Skeletal muscle tissue (tissue), 3 donors: ENCODE measurements at regions not wholly inside any gene's neighbourhood (a gene's known extent, or its start where the extent isn't known, plus 50 kb on each side); places are given as distances from the start of the nearest gene placed in this dataset.

Experiments
- H3K27ac ChIP-seq: one replicate; pipeline ENCODE4 v1.7.0; 2013; ENCODE audit warnings: mild to moderate bottlenecking, low read depth, low read length, inconsistent platforms
- H3K27me3 ChIP-seq, 3 donors: one replicate each; pipeline ENCODE4 v1.7.0; 2013; ENCODE audit warnings: low read length in 3 of 3; ENCODE audit not compliant: control insufficient read depth in 3 of 3, insufficient read depth in 3 of 3
- H3K36me3 ChIP-seq, 3 donors: one replicate each; pipeline ENCODE4 v1.7.0; 2013; ENCODE audit warnings: low read length in 3 of 3; ENCODE audit not compliant: control insufficient read depth in 3 of 3, insufficient read depth in 3 of 3
- H3K4me1 ChIP-seq, 3 donors: one replicate each; pipeline ENCODE4 v1.7.0; 2013; ENCODE audit warnings: low read length in 3 of 3, mild to moderate bottlenecking in 3 of 3; ENCODE audit not compliant: control insufficient read depth in 3 of 3, insufficient read depth in 3 of 3
- H3K4me3 ChIP-seq, 3 donors: one replicate each; pipeline ENCODE4 v1.7.0; 2013; ENCODE audit warnings: low read length in 3 of 3
- H3K9ac ChIP-seq, 3 donors: one replicate each; pipeline ENCODE4 v1.7.0; 2013; ENCODE audit warnings: low read length in 3 of 3, mild to moderate bottlenecking in 3 of 3, moderate library complexity in 2 of 3, low read depth in 1 of 3
- H3K9me3 ChIP-seq, 3 donors: one replicate each; pipeline ENCODE4 v1.7.0; 2013; ENCODE audit warnings: low read length in 3 of 3; ENCODE audit not compliant: control insufficient read depth in 3 of 3
- donor health status: Osteomylitis.

DNA sequence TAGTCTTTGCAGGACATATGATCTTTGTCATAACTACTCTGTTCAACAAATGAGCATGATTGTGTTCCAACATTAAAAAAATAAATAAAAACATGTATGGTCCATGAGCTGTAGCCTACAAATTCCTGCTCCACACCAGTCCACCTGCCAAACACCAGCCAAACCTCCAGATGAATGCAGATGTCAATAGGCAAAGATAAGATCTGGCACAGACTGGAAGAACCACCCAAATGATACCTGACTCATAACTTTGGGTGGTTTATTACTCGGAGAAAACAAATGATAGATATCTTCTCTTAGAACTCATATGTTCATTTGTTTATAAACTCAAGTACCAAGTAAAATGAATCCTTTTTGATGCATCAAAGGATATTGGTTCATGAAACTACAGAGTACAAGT lies 425.1 kb downstream of the GBA3 start:
- Histone ChIP-seq H3K27ac (no peak overlapping the region), H3K9ac (no peak overlapping the region), H3K9me3 (no peaks in the 10 kb centered on the region), H3K36me3 (no peaks in the 10 kb centered on the region), H3K27me3 (no peaks in the 10 kb centered on the region), H3K4me1 (no peaks in the 10 kb centered on the region), H3K4me3 (no peak overlapping the region)

DNA sequence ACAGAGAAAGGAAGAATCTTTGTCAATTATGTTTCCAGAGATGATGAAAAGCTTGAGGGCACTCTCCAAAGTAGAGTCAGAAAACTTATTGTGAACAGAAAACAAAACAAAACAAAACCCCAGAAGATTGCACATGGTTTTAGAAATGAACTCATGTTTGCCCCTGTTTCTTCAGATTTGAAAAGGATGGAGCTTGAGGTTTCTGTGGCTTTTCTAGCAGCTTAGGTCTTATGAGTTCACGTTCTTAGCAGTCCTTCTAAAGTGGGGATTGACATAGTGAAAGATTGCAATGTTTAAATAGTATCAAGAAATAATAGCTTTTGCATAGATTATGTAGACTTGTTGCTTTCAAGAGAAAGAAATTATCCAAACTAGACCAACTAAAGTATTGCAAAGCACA lies 421.8 kb downstream of the GBA3 start:
- Histone ChIP-seq H3K9me3 (no peaks in the 10 kb centered on the region), H3K9ac (no peak overlapping the region), H3K36me3 (no peaks in the 10 kb centered on the region), H3K27ac (no peak overlapping the region), H3K27me3 (no peaks in the 10 kb centered on the region), H3K4me3 (no peak overlapping the region), H3K4me1 (no peaks in the 10 kb centered on the region)

DNA sequence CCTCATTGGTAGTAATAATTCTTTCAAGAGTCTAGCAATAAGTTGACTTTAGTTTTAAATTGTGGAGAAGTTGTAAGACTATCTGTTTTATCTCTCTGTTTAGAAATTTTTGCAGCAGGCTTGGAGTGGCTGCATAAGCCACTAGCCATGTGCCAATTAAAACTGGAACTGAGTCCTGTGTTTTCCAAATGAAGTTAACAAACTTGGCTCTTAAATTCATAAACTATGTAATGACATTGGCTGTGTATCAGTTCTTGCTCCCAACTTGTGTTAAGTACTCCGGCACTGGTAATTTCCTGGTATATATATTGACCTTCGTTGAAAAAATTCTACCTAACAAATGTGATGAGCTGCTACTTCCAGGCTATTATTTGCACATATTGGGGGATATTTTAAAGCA lies 420.4 kb downstream of the GBA3 start:
- Histone ChIP-seq H3K27me3 (no peaks in the 10 kb centered on the region), H3K4me3 (no peak overlapping the region), H3K9me3 (no peaks in the 10 kb centered on the region), H3K27ac (no peak overlapping the region), H3K36me3 (no peaks in the 10 kb centered on the region), H3K9ac (no peak overlapping the region), H3K4me1 (no peaks in the 10 kb centered on the region)

DNA sequence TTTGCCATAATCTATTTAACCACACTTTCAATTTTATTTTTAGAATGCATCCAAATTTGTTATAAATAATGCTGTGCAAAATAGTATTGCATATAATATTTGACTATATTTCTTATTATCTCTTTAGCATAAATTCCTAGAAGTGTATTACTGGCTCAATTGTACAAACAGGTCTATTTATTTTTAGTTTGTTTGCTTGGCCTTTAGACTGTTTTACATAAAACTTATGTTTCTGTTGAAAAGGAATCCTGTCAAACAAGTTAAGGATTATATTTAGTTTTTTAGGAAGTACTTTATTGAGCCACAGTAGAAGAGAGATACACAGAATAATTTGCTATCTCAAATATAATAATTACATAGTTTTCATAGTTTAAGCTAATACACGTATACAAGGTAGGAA lies 413.8 kb downstream of the GBA3 start:
- H3K27ac ChIP-seq = no peak overlapping the region
- H3K27me3 ChIP-seq = no peaks in the 10 kb centered on the region
- no peak overlapping the region for H3K4me3 ChIP-seq
- no peaks in the 10 kb centered on the region for H3K4me1 ChIP-seq
- no peaks in the 10 kb centered on the region for H3K9me3 ChIP-seq
- H3K36me3 ChIP-seq = no peaks in the 10 kb centered on the region
- H3K9ac ChIP-seq = no peak overlapping the region

DNA sequence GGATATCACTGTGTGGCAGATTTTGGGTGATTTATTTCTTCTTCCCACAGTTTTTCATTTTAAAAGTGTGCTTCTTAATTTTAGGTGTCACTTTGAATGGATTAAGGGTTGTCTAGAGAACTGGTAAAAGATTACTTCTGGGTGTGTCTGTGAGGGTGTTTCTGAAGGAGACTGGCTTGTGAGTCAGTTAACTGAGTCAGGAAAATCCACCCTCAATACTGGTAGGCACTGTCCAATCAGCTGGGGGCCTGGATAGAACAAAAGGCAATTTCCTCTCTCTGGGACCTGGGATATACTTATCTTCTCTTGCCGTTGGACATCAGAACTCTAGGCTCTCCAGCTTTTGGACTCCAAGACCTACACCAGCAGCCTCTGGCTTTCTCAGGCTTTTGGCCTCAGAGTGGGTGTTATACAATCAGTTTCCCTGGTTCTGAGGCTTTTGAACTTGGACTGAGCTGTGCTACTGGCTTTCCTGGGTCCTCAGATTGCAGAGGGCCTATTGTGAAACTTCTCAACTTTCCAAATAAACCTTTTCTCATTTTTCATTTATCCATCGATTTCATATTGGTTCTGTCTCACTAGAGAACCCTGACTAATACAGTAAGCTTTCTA lies 413.1 kb downstream of the GBA3 start:
- Histone ChIP-seq H3K36me3 (no peaks in the 10 kb centered on the region), H3K27ac (no peak overlapping the region), H3K27me3 (no peaks in the 10 kb centered on the region), H3K4me3 (no peak overlapping the region), H3K4me1 (no peaks in the 10 kb centered on the region), H3K9me3 (no peaks in the 10 kb centered on the region), H3K9ac (no peak overlapping the region)

GRCh38 chr4:23097251-23097650 lies 404.5 kb downstream of the GBA3 start:
- no peaks in the 10 kb centered on the region for H3K4me1 ChIP-seq
- H3K9me3 ChIP-seq = no peaks in the 10 kb centered on the region
- no peaks in the 10 kb centered on the region for H3K27me3 ChIP-seq
- no peaks in the 10 kb centered on the region for H3K36me3 ChIP-seq
- H3K9ac ChIP-seq = no peak overlapping the region
- no peak overlapping the region for H3K4me3 ChIP-seq
- no peak overlapping the region for H3K27ac ChIP-seq

GRCh38 chr4:23091711-23092110 lies 399.0 kb downstream of the GBA3 start:
- no peaks in the 10 kb centered on the region for H3K36me3 ChIP-seq
- H3K27me3 ChIP-seq = no peaks in the 10 kb centered on the region
- H3K9me3 ChIP-seq = no peaks in the 10 kb centered on the region
- no peak overlapping the region for H3K4me3 ChIP-seq
- H3K9ac ChIP-seq = no peak overlapping the region
- no peak overlapping the region for H3K27ac ChIP-seq
- no peaks in the 10 kb centered on the region for H3K4me1 ChIP-seq

DNA sequence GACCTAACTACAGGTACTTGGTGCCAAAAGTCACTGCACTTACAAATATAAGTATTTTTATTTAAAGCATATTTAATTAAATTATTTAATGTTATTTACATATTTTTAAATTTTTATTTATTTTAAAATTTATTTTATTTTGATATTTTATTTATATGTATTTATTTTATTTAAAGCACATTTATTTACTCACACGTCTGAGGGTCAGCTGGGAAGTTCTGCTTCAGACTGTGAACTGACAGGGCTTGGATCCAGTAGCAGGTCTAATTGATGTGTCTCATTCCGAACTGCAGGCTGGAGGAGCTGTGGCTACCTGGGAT lies 392.5 kb downstream of the GBA3 start:
- no peaks in the 10 kb centered on the region for H3K9me3 ChIP-seq
- no peaks in the 10 kb centered on the region for H3K36me3 ChIP-seq
- H3K4me3 ChIP-seq = no peak overlapping the region
- H3K27me3 ChIP-seq = no peaks in the 10 kb centered on the region
- no peak overlapping the region for H3K9ac ChIP-seq
- H3K27ac ChIP-seq = no peak overlapping the region
- H3K4me1 ChIP-seq = no peaks in the 10 kb centered on the region

GRCh38 chr4:23084559-23085248 lies 392.0 kb downstream of the GBA3 start:
- Histone ChIP-seq H3K4me3 (no peak overlapping the region), H3K36me3 (no peaks in the 10 kb centered on the region), H3K4me1 (no peaks in the 10 kb centered on the region), H3K9ac (no peak overlapping the region), H3K9me3 (no peaks in the 10 kb centered on the region), H3K27me3 (no peaks in the 10 kb centered on the region), H3K27ac (no peak overlapping the region)

DNA sequence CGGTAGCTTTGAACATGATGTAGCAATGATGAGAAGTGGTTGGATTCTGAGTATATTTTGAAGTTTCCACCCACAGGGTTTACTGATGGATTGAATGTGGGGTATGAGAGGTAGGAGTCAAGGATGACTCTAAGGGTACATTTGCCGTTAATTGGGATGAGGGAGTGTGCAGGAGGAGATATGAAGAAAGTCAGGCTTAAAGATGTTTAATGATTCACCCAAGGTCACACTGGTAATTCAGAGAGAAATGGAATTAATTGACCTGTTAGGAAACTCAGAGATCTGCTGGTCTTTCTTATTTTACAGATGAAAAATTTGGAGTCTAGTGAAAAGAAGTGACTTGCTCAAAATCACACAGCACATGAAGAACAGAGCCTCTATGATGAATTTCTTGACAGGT lies 390.7 kb downstream of the GBA3 start:
- Histone ChIP-seq H3K4me1 (no peaks in the 10 kb centered on the region), H3K4me3 (no peak overlapping the region), H3K36me3 (no peaks in the 10 kb centered on the region), H3K9ac (no peak overlapping the region), H3K9me3 (no peaks in the 10 kb centered on the region), H3K27ac (no peak overlapping the region), H3K27me3 (no peaks in the 10 kb centered on the region)
